Naive thymus-derived CD4-positive, alpha-beta T cell (primary cell): ENCODE measurements at regions not wholly inside any gene's neighbourhood (a gene's known extent, or its start where the extent isn't known, plus 50 kb on each side); places are given as distances from the start of the nearest gene placed in this dataset.
"Not testable (repeated sequence)": the region's sequence is repeated elsewhere in the genome, so short reads cannot be mapped to it uniquely, and the experiment has no call there.

Experiments used
- ATAC-seq: fragments of 150-1000 bp; cut with Tn5 transposase; 2 replicates; pipeline ENCODE4 v1.10.0; 2021; ENCODE audit warnings: mild to moderate bottlenecking, moderate library complexity
- CTCF ChIA-PET: fragments of 350-600 bp; sonication (Branson Sonifier 250); formaldehyde crosslinking; loops from one replicate; lab custom pipeline; 2021; ENCODE audit warnings: antibody characterized with exemption; lab: Charles Lee
- POLR2A ChIA-PET: fragments of 350-600 bp; sonication (Branson Sonifier 250); formaldehyde crosslinking; loops from one replicate; lab custom pipeline; 2021; ENCODE audit warnings: antibody characterized with exemption, inconsistent platforms; lab: Charles Lee
- DNase-seq, 9 donors: peaks; one replicate each; pipeline versions ENCODE4 v3.0.0 to v3.0.0-alpha.2; 2020 to 2022; ENCODE audit warnings: mixed read lengths in 1 of 9
- H3K27ac ChIP-seq: one replicate; pipeline ENCODE4 v1.7.0; 2013; ENCODE audit warnings: mild to moderate bottlenecking, low read depth, low read length, moderate library complexity
- H3K27me3 ChIP-seq, 2 donors: one replicate each; pipeline ENCODE4 v1.7.0; 2013; ENCODE audit warnings: low read length in 2 of 2, mild to moderate bottlenecking in 2 of 2, moderate library complexity in 2 of 2; ENCODE audit not compliant: control insufficient read depth in 2 of 2, insufficient read depth in 2 of 2
- H3K36me3 ChIP-seq, 3 experiments: 1 replicate in 2 of 3; 2 replicates in 1 of 3; pipeline ENCODE4 v1.7.0; 2013; ENCODE audit warnings: low read length in 3 of 3, mild to moderate bottlenecking in 3 of 3, moderate library complexity in 1 of 3; ENCODE audit not compliant: insufficient read depth in 3 of 3, control insufficient read depth in 2 of 3
- H3K4me1 ChIP-seq, 2 donors: one replicate each; pipeline ENCODE4 v1.7.0; 2013; ENCODE audit warnings: low read length in 2 of 2, mild to moderate bottlenecking in 2 of 2, moderate library complexity in 1 of 2; ENCODE audit not compliant: control insufficient read depth in 2 of 2, insufficient read depth in 2 of 2
- H3K4me3 ChIP-seq: 2 replicates; pipeline ENCODE4 v1.7.0; 2013; ENCODE audit warnings: mild to moderate bottlenecking, low read length
- H3K9me3 ChIP-seq, 3 experiments: 1 replicate in 2 of 3; 2 replicates in 1 of 3; pipeline ENCODE4 v1.7.0; 2013; ENCODE audit warnings: low read length in 3 of 3; ENCODE audit not compliant: control insufficient read depth in 2 of 3
- H3K27ac Mint-ChIP-seq, 9 donors: one replicate each; pipeline ENCODE4 v1.8.0; 2020 to 2022; ENCODE audit warnings: mixed read lengths in 9 of 9, mild to moderate bottlenecking in 8 of 9, moderate library complexity in 5 of 9, inconsistent platforms in 2 of 9
- H3K27me3 Mint-ChIP-seq, 5 donors: one replicate each; pipeline ENCODE4 v1.8.0; 2021 to 2022; ENCODE audit warnings: mixed read lengths in 5 of 5, mild to moderate bottlenecking in 1 of 5
- H3K36me3 Mint-ChIP-seq, 5 donors: one replicate each; pipeline ENCODE4 v1.8.0; 2020 to 2022; ENCODE audit warnings: mixed read lengths in 5 of 5, mild to moderate bottlenecking in 3 of 5, inconsistent platforms in 1 of 5
- H3K4me1 Mint-ChIP-seq, 7 donors: one replicate each; pipeline ENCODE4 v1.8.0; 2020 to 2022; ENCODE audit warnings: mixed read lengths in 7 of 7, mild to moderate bottlenecking in 3 of 7, inconsistent platforms in 1 of 7
- H3K4me3 Mint-ChIP-seq, 10 donors: one replicate each; pipeline ENCODE4 v1.8.0; 2020 to 2022; ENCODE audit warnings: mild to moderate bottlenecking in 10 of 10, mixed read lengths in 10 of 10, moderate library complexity in 6 of 10, inconsistent platforms in 2 of 10
- H3K9me3 Mint-ChIP-seq, 11 donors: one replicate each; pipeline ENCODE4 v1.8.0; 2020 to 2022; ENCODE audit warnings: mixed read lengths in 11 of 11, mild to moderate bottlenecking in 4 of 11, inconsistent platforms in 1 of 11, moderate library complexity in 1 of 11
- intact Hi-C, 2 donors: fragments of 100-400 bp; cut with micrococcal nuclease; formaldehyde crosslinking; loops; one replicate each; pipeline ENCODE4 v1.15.1; 2023

DNA sequence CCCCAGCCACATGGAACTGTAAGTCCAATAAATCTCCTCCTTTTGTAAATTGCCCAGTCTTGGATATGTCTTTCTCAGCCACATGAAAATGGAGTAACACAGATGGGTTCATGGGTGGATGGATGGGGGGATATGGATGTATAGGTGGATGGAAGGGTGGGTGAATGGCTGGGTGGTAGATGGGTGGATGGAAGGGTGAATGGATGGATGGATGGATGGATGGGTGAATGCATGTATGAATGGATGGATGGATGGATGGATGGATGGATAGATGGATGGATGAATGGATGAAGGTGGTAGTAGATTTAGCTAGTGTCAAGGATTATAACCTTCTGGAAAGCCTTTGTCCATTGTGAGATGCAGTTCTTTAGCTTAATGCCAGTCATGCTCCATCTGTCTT lies 146.1 kb upstream of the ATP2B2 start:
- CTCF ChIA-PET, result no interaction called here
- Histone ChIP-seq H3K4me3 (no peak overlapping the region), H3K27ac (no peak overlapping the region), H3K36me3 (no peaks in the 10 kb centered on the region), H3K4me1 (no peaks in the 10 kb centered on the region), H3K9me3 (no peaks in the 10 kb centered on the region), H3K27me3 (no peaks in the 10 kb centered on the region)
- no peak for ATAC-seq
- intact Hi-C loops, result no loop called here
- DNase-seq, result no peak
- H3K4me3 Mint-ChIP-seq, result no peak overlapping the region
- peaks cover 0 to 8% (median 1%) of the 10 kb centered on the region in 11 donors for H3K9me3 Mint-ChIP-seq
- H3K4me1 Mint-ChIP-seq, result no peaks in the 10 kb centered on the region
- H3K27me3 Mint-ChIP-seq, result peaks cover 2 to 28% (median 16%) of the 10 kb centered on the region in 5 donors
- no peak overlapping the region for H3K27ac Mint-ChIP-seq
- POLR2A ChIA-PET, result no interaction called here
- H3K36me3 Mint-ChIP-seq, result no peaks in the 10 kb centered on the region

DNA sequence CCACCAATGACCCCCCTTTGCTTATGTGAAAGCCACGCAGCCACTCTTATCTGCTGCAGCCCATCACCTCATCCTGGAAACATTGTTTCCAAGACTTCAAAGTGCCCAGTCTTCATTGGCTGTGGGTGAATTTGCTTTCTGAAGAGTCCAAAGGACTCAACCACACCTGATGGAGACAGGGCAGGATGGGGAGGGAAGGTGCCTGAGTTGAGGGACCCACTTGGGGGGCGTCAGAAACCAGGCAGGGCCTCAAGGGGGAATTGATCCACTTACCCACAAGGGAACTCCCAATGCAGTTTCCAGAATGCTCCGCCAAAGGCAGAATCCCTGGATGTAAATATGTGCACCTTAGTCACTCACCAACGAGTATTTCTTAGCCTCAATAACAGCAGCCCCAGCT lies 147.9 kb upstream of the ATP2B2 start:
- Histone ChIP-seq H3K27me3 (no peaks in the 10 kb centered on the region), H3K4me1 (no peaks in the 10 kb centered on the region), H3K4me3 (no peak overlapping the region), H3K9me3 (no peaks in the 10 kb centered on the region), H3K27ac (no peak overlapping the region), H3K36me3 (no peaks in the 10 kb centered on the region)
- Mint-ChIP-seq H3K4me3 (no peak overlapping the region), H3K9me3 (peaks cover 0 to 14% (median 5%) of the 10 kb centered on the region in 11 donors), H3K27ac (no peak overlapping the region), H3K36me3 (no peaks in the 10 kb centered on the region), H3K27me3 (peaks cover 9 to 36% (median 28%) of the 10 kb centered on the region in 5 donors), H3K4me1 (no peaks in the 10 kb centered on the region)
- intact Hi-C loops, result no loop called here
- ATAC-seq, result no peak
- ChIA-PET POLR2A (no interaction called here), CTCF (no interaction called here)
- no peak for DNase-seq

DNA sequence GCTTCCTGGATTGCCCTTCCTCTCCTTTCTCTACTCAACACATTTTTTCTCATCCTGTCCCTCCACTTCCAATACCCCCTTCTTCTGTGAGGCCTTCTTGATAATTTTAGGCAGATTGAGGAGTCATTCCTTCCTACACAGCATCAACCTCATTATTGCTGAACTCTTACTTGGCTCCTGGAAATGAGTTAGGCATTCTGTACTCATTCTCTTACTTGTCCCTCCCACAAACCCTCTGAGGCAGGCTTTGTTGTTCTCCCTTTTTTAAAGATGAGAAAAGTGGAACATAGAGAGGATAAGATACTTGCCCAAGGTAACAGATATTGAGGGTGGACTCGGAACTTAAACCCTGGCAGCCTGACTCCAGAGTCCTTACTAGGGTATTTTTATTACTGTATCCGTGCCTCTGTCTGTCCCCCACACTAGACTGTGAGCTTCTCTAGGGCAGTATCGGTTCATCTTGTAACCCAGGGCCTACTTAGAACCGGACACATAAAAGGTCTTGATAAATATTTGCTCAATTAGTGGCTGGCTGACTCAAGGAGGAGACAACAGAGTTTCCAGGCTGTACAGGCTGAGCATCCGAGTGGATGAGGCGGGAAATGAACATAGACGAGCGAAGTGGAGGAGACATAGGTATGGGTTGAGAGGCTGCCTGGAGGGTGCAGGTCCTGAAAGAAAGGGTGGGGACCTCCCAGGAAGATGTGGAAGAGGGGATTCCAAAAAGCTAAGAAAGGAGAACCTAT lies 148.7 kb upstream of the ATP2B2 start:
- H3K4me3 Mint-ChIP-seq, result no peak overlapping the region
- H3K4me3 ChIP-seq, result no peak overlapping the region
- ATAC-seq (no peak), DNase-seq (no peak)
- peaks cover 0 to 17% (median 6%) of the 10 kb centered on the region in 11 donors for H3K9me3 Mint-ChIP-seq
- no peak overlapping the region for H3K27ac Mint-ChIP-seq
- peaks cover 13 to 37% (median 30%) of the 10 kb centered on the region in 5 donors for H3K27me3 Mint-ChIP-seq
- H3K4me1 ChIP-seq, result no peaks in the 10 kb centered on the region
- H3K27me3 ChIP-seq, result no peaks in the 10 kb centered on the region
- no peaks in the 10 kb centered on the region for H3K36me3 ChIP-seq
- ChIA-PET CTCF (no interaction called here), POLR2A (no interaction called here)
- no peak overlapping the region for H3K27ac ChIP-seq
- H3K4me1 Mint-ChIP-seq, result no peaks in the 10 kb centered on the region
- H3K9me3 ChIP-seq, result no peaks in the 10 kb centered on the region
- intact Hi-C loops, result no loop called here
- H3K36me3 Mint-ChIP-seq, result no peaks in the 10 kb centered on the region

DNA sequence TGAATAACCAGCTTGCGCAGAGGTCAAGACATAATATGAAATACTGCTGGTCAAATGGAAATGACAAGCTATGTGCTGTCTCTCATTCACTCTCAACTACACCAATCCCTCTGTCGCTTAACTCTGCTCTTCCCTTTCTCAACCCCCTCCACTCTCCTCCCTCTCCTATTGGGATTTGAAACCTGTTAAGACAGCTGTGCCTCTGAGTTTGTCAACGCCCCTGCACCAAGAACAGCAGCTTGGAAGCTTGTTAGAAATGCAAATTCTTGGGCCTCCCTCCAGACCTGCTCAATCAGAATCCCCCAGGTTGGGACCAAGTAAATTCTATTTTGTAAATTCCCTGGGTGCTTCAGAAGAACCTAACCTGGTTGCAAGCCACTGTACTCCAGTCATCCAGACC lies 149.7 kb upstream of the ATP2B2 start:
- POLR2A ChIA-PET, result no interaction called here
- H3K4me1 ChIP-seq, result no peaks in the 10 kb centered on the region
- H3K9me3 Mint-ChIP-seq, result peaks cover 0 to 17% (median 6%) of the 10 kb centered on the region in 11 donors
- CTCF ChIA-PET, result no interaction called here
- H3K27ac ChIP-seq, result no peak overlapping the region
- intact Hi-C loops, result no loop called here
- no peaks in the 10 kb centered on the region for H3K4me1 Mint-ChIP-seq
- DNase-seq (no peak), ATAC-seq (no peak)
- H3K27me3 Mint-ChIP-seq, result peaks cover 20 to 41% (median 35%) of the 10 kb centered on the region in 5 donors
- H3K36me3 Mint-ChIP-seq, result no peaks in the 10 kb centered on the region
- no peaks in the 10 kb centered on the region for H3K36me3 ChIP-seq
- H3K27ac Mint-ChIP-seq, result no peak overlapping the region
- H3K4me3 ChIP-seq, result no peak overlapping the region
- H3K9me3 ChIP-seq, result no peaks in the 10 kb centered on the region
- no peak overlapping the region for H3K4me3 Mint-ChIP-seq
- no peaks in the 10 kb centered on the region for H3K27me3 ChIP-seq

DNA sequence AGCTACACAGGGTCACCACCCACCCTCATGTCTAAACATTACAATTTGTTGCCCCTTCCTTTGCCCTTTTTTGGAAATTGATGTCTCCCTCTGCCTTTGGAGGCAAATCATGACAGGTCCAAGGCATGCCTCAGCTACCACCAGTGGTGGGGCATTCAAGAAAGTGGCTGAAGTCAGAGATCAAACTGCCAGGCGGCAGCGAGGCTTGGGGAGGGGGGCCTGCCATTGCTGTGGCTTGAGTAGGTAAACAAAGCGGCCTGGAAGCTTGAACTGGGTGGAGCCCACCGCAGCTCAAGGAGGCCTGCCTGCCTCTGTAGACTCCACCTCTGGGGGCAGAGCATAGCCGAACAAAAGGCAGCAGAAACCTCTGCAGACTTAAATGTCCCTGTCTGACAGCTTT lies 152.0 kb upstream of the ATP2B2 start:
- Mint-ChIP-seq H3K27me3 (peaks cover 29 to 43% (median 34%) of the 10 kb centered on the region in 5 donors), H3K9me3 (peaks cover 0 to 12% (median 2%) of the 10 kb centered on the region in 11 donors)
- intact Hi-C loops, H3K36me3 ChIP-seq, POLR2A ChIA-PET, H3K36me3 Mint-ChIP-seq, H3K4me1 Mint-ChIP-seq, H3K4me3 Mint-ChIP-seq, H3K4me3 ChIP-seq, H3K9me3 ChIP-seq, H3K27ac ChIP-seq, H3K27ac Mint-ChIP-seq, H3K4me1 ChIP-seq, H3K27me3 ChIP-seq, CTCF ChIA-PET, ATAC-seq, DNase-seq: not testable (repeated sequence)

DNA sequence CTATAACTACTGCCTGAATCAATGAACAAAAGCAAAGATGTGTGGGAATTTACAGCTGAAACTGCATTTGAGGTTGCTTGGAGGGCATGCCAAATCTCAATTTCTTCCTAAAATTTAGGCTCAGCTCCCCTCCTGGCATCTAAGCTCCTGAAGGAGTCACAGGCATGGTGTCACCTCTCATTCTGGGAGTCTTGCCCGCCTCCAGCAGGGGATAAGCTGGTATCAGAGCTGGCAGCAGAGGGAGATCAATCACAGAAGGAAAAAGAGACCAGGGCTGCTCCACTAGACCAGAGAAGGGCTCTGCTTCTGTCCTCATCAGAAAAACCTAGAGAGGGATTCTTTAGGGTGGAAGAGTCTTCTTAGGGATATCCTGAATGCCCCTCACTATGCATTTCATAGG lies 150.4 kb upstream of the SLC6A11 start:
- Histone ChIP-seq H3K4me1 (no peaks in the 10 kb centered on the region), H3K9me3 (no peaks in the 10 kb centered on the region), H3K27ac (no peak overlapping the region), H3K4me3 (no peak overlapping the region), H3K27me3 (no peaks in the 10 kb centered on the region), H3K36me3 (no peaks in the 10 kb centered on the region)
- H3K36me3 Mint-ChIP-seq, result no peaks in the 10 kb centered on the region
- no peak overlapping the region for H3K4me3 Mint-ChIP-seq
- H3K27ac Mint-ChIP-seq, result no peak overlapping the region
- H3K4me1 Mint-ChIP-seq, result peaks cover 0 to 8% (median 6%) of the 10 kb centered on the region in 7 donors
- ChIA-PET POLR2A (no interaction called here), CTCF (no interaction called here)
- ATAC-seq (no peak), DNase-seq (no peak)
- peaks cover 0 to 3% (median 0%) of the 10 kb centered on the region in 11 donors for H3K9me3 Mint-ChIP-seq
- intact Hi-C loops, result no loop called here
- peaks cover 11 to 38% (median 26%) of the 10 kb centered on the region in 5 donors for H3K27me3 Mint-ChIP-seq

DNA sequence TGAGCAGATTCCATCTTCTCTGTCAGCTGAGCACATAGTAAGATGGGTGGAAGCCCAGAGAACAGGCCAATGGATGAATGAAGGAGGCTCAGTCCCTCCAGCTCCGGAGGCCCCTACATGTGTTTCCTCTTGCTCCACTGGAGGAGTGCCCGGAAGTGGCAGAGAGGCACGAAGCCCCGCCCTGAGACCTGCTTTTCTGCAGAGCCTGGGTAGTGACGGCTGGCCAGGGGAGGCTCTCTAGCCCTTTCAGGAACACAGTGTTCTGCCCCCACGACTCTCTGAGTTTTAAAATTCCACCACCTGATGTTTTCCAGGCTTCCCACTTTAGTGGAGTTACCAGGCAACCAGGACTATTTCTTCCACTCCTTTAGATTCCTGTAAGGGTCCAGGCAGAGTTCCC lies 149.4 kb upstream of the SLC6A11 start:
- H3K27me3 ChIP-seq, result no peaks in the 10 kb centered on the region
- Mint-ChIP-seq H3K4me3 (no peak overlapping the region), H3K27me3 (peaks cover 5 to 31% (median 26%) of the 10 kb centered on the region in 5 donors), H3K36me3 (no peaks in the 10 kb centered on the region), H3K9me3 (peaks cover 0 to 3% (median 0%) of the 10 kb centered on the region in 11 donors), H3K4me1 (peaks cover 0 to 8% (median 6%) of the 10 kb centered on the region in 7 donors), H3K27ac (no peak overlapping the region)
- no peak for ATAC-seq
- no peak overlapping the region for H3K27ac ChIP-seq
- intact Hi-C loops, result no loop called here
- ChIA-PET CTCF (no interaction called here), POLR2A (no interaction called here)
- H3K9me3 ChIP-seq, result no peaks in the 10 kb centered on the region
- no peaks in the 10 kb centered on the region for H3K36me3 ChIP-seq
- H3K4me1 ChIP-seq, result no peaks in the 10 kb centered on the region
- DNase-seq, result no peak
- no peak overlapping the region for H3K4me3 ChIP-seq
